Immature natural killer cell (primary cell): ENCODE measurements at regions not wholly inside any gene's neighbourhood (a gene's known extent, or its start where the extent isn't known, plus 50 kb on each side); places are given as distances from the start of the nearest gene placed in this dataset.

Experiments
- DNase-seq, 3 donors: peaks; one replicate each; pipeline ENCODE4 v3.0.0; 2022; ENCODE audit warnings: mixed read lengths in 1 of 3
- H3K27ac Mint-ChIP-seq, 6 donors: one replicate each; pipeline ENCODE4 v1.8.0; 2020; ENCODE audit warnings: mixed read lengths in 6 of 6, mild to moderate bottlenecking in 5 of 6, inconsistent platforms in 4 of 6, moderate library complexity in 3 of 6
- H3K27me3 Mint-ChIP-seq, 3 donors: one replicate each; pipeline ENCODE4 v1.8.0; 2020 to 2021; ENCODE audit warnings: low read depth in 3 of 3, mild to moderate bottlenecking in 3 of 3, mixed read lengths in 3 of 3, moderate library complexity in 3 of 3, inconsistent platforms in 1 of 3
- H3K36me3 Mint-ChIP-seq, 3 donors: one replicate each; pipeline ENCODE4 v1.8.0; 2020; ENCODE audit warnings: mixed read lengths in 3 of 3, inconsistent platforms in 2 of 3, mild to moderate bottlenecking in 2 of 3
- H3K4me1 Mint-ChIP-seq, 2 donors: one replicate each; pipeline ENCODE4 v1.8.0; 2020; ENCODE audit warnings: inconsistent platforms in 2 of 2, mild to moderate bottlenecking in 2 of 2, mixed read lengths in 2 of 2, moderate library complexity in 1 of 2
- H3K4me3 Mint-ChIP-seq, 5 donors: one replicate each; pipeline ENCODE4 v1.8.0; 2020; ENCODE audit warnings: mild to moderate bottlenecking in 5 of 5, mixed read lengths in 5 of 5, inconsistent platforms in 3 of 5, moderate library complexity in 3 of 5
- H3K9me3 Mint-ChIP-seq, 6 donors: one replicate each; pipeline ENCODE4 v1.8.0; 2020; ENCODE audit warnings: mild to moderate bottlenecking in 6 of 6, mixed read lengths in 6 of 6, inconsistent platforms in 4 of 6, moderate library complexity in 3 of 6

- H3K9me3 Mint-ChIP-seq, result peaks cover 0 to 13% (median 1%) of the 10 kb centered on the region in 6 donors
- H3K36me3 Mint-ChIP-seq, result no peaks in the 10 kb centered on the region
- H3K4me1 Mint-ChIP-seq, result no peaks in the 10 kb centered on the region
- no peak overlapping the region for H3K4me3 Mint-ChIP-seq
- no peak for DNase-seq
- H3K27me3 Mint-ChIP-seq, result peaks cover 0 to 3% (median 2%) of the 10 kb centered on the region in 3 donors
- H3K27ac Mint-ChIP-seq, result no peak overlapping the region
Observed at GRCh38 chr5:2614571-2614970, 136.9 kb downstream of the IRX2 start.

- H3K9me3 Mint-ChIP-seq, result peaks cover 0 to 15% (median 5%) of the 10 kb centered on the region in 6 donors
- no peak for DNase-seq
- no peak overlapping the region for H3K4me3 Mint-ChIP-seq
- no peaks in the 10 kb centered on the region for H3K36me3 Mint-ChIP-seq
- no peaks in the 10 kb centered on the region for H3K4me1 Mint-ChIP-seq
- peaks cover 0 to 3% (median 2%) of the 10 kb centered on the region in 3 donors for H3K27me3 Mint-ChIP-seq
- H3K27ac Mint-ChIP-seq, result no peak overlapping the region
Observed at GRCh38 chr5:2611659-2612058, 139.8 kb downstream of the IRX2 start.

DNA sequence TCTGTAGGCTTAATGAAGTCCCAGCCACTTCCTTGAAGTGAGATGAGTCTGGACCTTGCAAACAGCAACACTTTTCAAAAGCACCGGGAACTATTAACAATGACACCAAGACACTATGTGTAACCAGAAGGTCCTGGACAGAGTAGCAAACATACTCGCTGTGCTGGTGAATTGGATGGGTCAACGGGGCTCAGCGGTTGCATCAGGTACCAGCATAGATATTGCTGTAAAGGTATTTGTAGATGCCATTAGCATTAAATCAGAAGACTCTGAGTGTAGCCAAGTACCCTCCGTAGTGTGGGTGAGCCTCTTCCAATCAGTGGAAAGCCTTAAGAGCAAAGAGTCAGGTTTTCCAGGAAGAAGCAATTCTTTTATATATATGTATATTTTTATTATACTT is 140.5 kb downstream of the IRX2 start:
- Mint-ChIP-seq H3K27ac (no peak overlapping the region), H3K36me3 (no peaks in the 10 kb centered on the region), H3K9me3 (peaks cover 0 to 16% (median 5%) of the 10 kb centered on the region in 6 donors), H3K4me3 (no peak overlapping the region), H3K27me3 (peaks cover 0 to 3% (median 0%) of the 10 kb centered on the region in 3 donors), H3K4me1 (no peaks in the 10 kb centered on the region)
- DNase-seq, result no peak

- H3K36me3 Mint-ChIP-seq, result no peaks in the 10 kb centered on the region
- H3K27ac Mint-ChIP-seq, result no peak overlapping the region
- H3K9me3 Mint-ChIP-seq, result peaks cover 0 to 10% (median 4%) of the 10 kb centered on the region in 6 donors
- H3K27me3 Mint-ChIP-seq, result peaks cover 0 to 3% (median 0%) of the 10 kb centered on the region in 3 donors
- DNase-seq, result no peak
- H3K4me1 Mint-ChIP-seq, result no peaks in the 10 kb centered on the region
- no peak overlapping the region for H3K4me3 Mint-ChIP-seq
Observed at GRCh38 chr5:2608391-2608790, 143.1 kb downstream of the IRX2 start.

DNA sequence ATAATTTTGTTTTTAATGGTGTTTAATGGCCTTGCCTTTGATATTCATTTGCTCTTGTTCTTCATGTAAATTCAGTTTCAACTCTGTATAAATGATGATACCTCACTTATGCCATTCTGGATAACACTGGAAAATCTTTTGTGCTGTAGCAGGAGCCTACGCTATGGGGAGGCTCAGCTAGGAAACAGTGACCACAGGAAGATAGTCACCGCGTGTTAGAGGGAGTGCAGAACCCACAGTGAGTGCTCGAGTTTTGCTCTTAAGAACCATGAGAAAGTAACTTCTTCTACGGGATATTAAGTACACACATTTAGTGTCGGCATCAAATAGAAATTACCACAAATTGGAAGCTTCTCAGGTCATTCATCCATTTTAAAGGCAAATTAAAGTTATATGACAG is 143.9 kb downstream of the IRX2 start:
- H3K27ac Mint-ChIP-seq, result no peak overlapping the region
- H3K27me3 Mint-ChIP-seq, result peaks cover 0 to 2% (median 1%) of the 10 kb centered on the region in 3 donors
- DNase-seq, result no peak
- H3K4me3 Mint-ChIP-seq, result no peak overlapping the region
- H3K9me3 Mint-ChIP-seq, result peaks cover 0 to 10% (median 4%) of the 10 kb centered on the region in 6 donors
- no peaks in the 10 kb centered on the region for H3K36me3 Mint-ChIP-seq
- no peaks in the 10 kb centered on the region for H3K4me1 Mint-ChIP-seq

DNA sequence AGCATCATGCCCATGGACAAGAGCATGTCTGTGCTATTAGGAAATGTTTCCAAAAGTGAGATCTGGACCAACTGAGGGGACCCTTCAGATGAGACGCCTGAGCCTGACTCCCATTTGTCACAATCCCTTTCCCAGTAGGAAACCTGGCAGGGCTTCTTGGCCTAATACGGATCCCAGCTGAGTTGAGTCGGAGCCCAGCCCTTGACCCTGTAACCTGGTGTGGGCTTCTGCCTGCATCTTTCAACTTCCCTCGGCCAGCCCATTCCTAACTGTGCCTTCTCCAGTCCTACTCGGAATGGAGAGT is 148.3 kb downstream of the IRX2 start:
- Mint-ChIP-seq H3K4me1 (no peaks in the 10 kb centered on the region), H3K4me3 (no peak overlapping the region), H3K27me3 (peaks cover 0 to 2% (median 1%) of the 10 kb centered on the region in 3 donors), H3K27ac (no peak overlapping the region), H3K36me3 (no peaks in the 10 kb centered on the region), H3K9me3 (peaks cover 0 to 11% (median 0%) of the 10 kb centered on the region in 6 donors)
- DNase-seq, result no peak

- no peaks in the 10 kb centered on the region for H3K4me1 Mint-ChIP-seq
- no peak overlapping the region for H3K27ac Mint-ChIP-seq
- H3K4me3 Mint-ChIP-seq, result no peak overlapping the region
- no peak for DNase-seq
- no peaks in the 10 kb centered on the region for H3K36me3 Mint-ChIP-seq
- peaks cover 0 to 2% (median 1%) of the 10 kb centered on the region in 3 donors for H3K27me3 Mint-ChIP-seq
- peaks cover 0 to 10% (median 0%) of the 10 kb centered on the region in 6 donors for H3K9me3 Mint-ChIP-seq
Observed at GRCh38 chr5:2602451-2603271, 148.8 kb downstream of the IRX2 start.

DNA sequence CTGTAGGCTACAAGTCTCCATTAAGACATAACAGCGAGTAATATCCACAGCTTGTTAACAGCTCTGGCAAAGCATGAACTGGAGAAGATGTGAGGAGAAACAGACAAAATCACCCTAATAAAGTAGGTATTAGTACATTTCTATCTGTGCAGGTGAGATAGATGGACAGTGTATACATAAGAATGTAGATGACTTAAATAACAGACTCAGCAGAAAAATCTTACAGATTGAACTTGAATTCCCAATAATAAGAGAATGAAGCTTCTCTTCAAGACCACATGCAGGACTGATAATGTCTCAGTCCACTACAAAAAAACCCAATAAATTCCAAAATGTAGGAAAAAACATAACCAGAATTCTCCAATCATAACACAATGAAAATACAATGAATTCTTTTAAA is 153.0 kb downstream of the IRX2 start:
- Mint-ChIP-seq H3K4me1 (no peaks in the 10 kb centered on the region), H3K4me3 (no peak overlapping the region), H3K27ac (no peak overlapping the region), H3K27me3 (peaks cover 0 to 1% (median 1%) of the 10 kb centered on the region in 3 donors), H3K36me3 (no peaks in the 10 kb centered on the region), H3K9me3 (peaks cover 0 to 4% (median 0%) of the 10 kb centered on the region in 6 donors)
- DNase-seq, result no peak

DNA sequence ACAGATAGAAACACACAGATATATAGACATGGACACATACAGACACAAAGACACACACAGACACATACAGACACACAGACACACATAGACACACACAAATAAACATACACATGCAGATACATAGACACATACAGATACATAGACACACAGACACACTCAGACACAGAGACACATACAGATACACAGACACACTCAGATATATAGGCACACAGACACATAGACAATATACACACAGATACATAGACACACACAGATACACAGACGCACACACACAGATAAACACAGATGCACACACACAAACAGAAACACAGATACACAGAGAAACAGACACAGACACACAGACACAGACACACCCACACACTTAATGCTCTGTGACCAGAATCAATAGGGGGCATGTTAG is 156.8 kb downstream of the IRX2 start:
- H3K4me3 Mint-ChIP-seq, result no peak overlapping the region
- H3K9me3 Mint-ChIP-seq, result no peaks in the 10 kb centered on the region
- H3K27ac Mint-ChIP-seq, result no peak overlapping the region
- no peak for DNase-seq
- H3K4me1 Mint-ChIP-seq, result no peaks in the 10 kb centered on the region
- no peaks in the 10 kb centered on the region for H3K36me3 Mint-ChIP-seq
- peaks cover 0 to 1% (median 0%) of the 10 kb centered on the region in 3 donors for H3K27me3 Mint-ChIP-seq

DNA sequence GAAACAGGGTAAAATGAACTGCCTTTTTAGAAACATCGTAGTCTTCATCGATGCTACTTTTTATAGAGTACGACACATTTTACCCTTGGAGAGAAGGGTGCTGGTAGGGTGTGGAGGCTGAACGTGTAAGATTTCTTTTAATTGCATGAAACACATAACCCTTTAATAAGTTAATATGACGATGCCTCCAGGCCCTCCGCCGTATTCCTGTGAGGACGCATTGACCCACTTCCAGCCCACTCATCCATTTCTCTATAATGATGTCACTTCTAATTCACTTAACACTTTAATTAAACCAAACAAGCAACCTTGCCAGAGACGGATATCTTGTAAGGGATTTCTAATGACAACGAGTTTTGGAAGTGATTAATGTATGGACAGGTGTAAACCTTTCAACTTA is 158.7 kb downstream of the IRX2 start:
- Mint-ChIP-seq H3K27me3 (peaks cover 0 to 3% (median 0%) of the 10 kb centered on the region in 3 donors), H3K36me3 (no peaks in the 10 kb centered on the region), H3K4me1 (no peaks in the 10 kb centered on the region), H3K4me3 (no peak overlapping the region), H3K27ac (no peak overlapping the region), H3K9me3 (peaks cover 0 to 2% (median 0%) of the 10 kb centered on the region in 6 donors)
- no peak for DNase-seq

- H3K27me3 Mint-ChIP-seq, result peaks cover 0 to 3% (median 0%) of the 10 kb centered on the region in 3 donors
- H3K9me3 Mint-ChIP-seq, result peaks cover 0 to 2% (median 0%) of the 10 kb centered on the region in 6 donors
- no peak overlapping the region for H3K27ac Mint-ChIP-seq
- DNase-seq, result no peak
- H3K4me1 Mint-ChIP-seq, result no peaks in the 10 kb centered on the region
- no peaks in the 10 kb centered on the region for H3K36me3 Mint-ChIP-seq
- H3K4me3 Mint-ChIP-seq, result no peak overlapping the region
Observed at GRCh38 chr5:2591777-2592453, 159.6 kb downstream of the IRX2 start.

DNA sequence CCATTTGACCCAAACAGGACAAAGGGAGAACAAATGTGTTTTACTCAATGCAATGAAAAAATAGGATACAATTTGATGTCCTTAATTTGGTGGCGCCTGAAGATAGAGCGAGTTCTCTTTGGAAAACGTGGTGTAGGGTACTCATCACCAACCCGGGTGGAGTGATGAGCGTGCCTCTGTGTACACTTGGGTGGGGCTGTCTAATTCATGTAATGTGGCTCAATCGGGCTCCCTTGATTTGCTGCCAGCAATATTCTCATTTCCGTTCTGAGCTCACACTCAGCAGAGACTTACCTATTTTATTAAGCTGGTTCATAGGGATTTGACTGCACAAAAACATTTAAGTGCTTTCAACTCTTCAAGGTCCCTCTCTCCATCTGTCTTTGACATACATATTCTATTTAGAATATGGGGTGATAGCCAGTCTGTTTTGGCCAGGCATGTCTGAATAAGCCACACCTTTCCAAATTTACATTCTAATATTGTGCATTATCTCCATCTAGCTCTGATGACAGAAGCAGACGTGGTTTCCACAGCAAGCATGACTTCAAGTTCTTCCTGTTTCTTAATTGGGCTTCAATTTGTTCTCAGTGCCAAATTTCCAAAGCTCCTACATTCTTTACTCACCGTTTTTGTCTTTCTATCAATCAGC is 162.5 kb downstream of the IRX2 start:
- Mint-ChIP-seq H3K27me3 (peaks cover 0 to 2% (median 0%) of the 10 kb centered on the region in 3 donors), H3K27ac (no peak overlapping the region), H3K4me1 (no peaks in the 10 kb centered on the region), H3K9me3 (peaks cover 0 to 7% (median under 1%) of the 10 kb centered on the region in 6 donors), H3K36me3 (no peaks in the 10 kb centered on the region), H3K4me3 (no peak overlapping the region)
- no peak for DNase-seq

- Mint-ChIP-seq H3K36me3 (no peaks in the 10 kb centered on the region), H3K4me1 (no peaks in the 10 kb centered on the region), H3K4me3 (no peak overlapping the region), H3K27ac (no peak overlapping the region), H3K9me3 (peaks cover 0 to 7% (median under 1%) of the 10 kb centered on the region in 6 donors), H3K27me3 (peaks cover 0 to 2% (median 0%) of the 10 kb centered on the region in 3 donors)
- no peak for DNase-seq
Observed at GRCh38 chr5:2587189-2588031, 164.1 kb downstream of the IRX2 start.
